ENCODE measurements at regions not wholly inside any gene's neighbourhood (a gene's known extent, or its start where the extent isn't known, plus 50 kb on each side); places are given as distances from the start of the nearest gene placed in this dataset.
"Not testable (repeated sequence)": the region's sequence is repeated elsewhere in the genome, so short reads cannot be mapped to it uniquely, and the experiment has no call there.

- DNase-seq (ENCODE audit: low read depth in 2 of 3, low spot score in 2 of 3) = no peak
Measured at GRCh38 chr15:57767481-57767880, 61.0 kb downstream of the POLR2M start.

- DNase-seq (ENCODE audit: low read depth in 2 of 3, low spot score in 2 of 3) = no peak
Measured at GRCh38 chr15:57769266-57769665, 62.8 kb downstream of the POLR2M start.

GRCh38 chr15:57770495-57770894, 64.0 kb downstream of the POLR2M start:
- DNase-seq (ENCODE audit: low read depth in 2 of 3, low spot score in 2 of 3) = no peak

GRCh38 chr15:57772223-57772957, 65.9 kb downstream of the POLR2M start:
- DNase-seq (ENCODE audit: low read depth in 2 of 3, low spot score in 2 of 3) = no peak

GRCh38 chr15:57773051-57773450, 66.5 kb downstream of the POLR2M start:
- no peak for DNase-seq (ENCODE audit: low read depth in 2 of 3, low spot score in 2 of 3)

GRCh38 chr15:57777003-57777402, 70.5 kb downstream of the POLR2M start:
- DNase-seq (ENCODE audit: low read depth in 2 of 3, low spot score in 2 of 3) = no peak

- no peak for DNase-seq (ENCODE audit: low read depth in 2 of 3, low spot score in 2 of 3)
Measured at GRCh38 chr15:57780471-57780870, 74.0 kb downstream of the POLR2M start.

GRCh38 chr15:57782731-57783130, 76.2 kb downstream of the POLR2M start:
- no peak for DNase-seq (ENCODE audit: low read depth in 2 of 3, low spot score in 2 of 3)

- no peak for DNase-seq (ENCODE audit: low read depth in 2 of 3, low spot score in 2 of 3)
Measured at GRCh38 chr15:57784081-57784511, 77.6 kb downstream of the POLR2M start.

GRCh38 chr15:57785039-57785438, 78.5 kb downstream of the POLR2M start:
- DNase-seq (ENCODE audit: low read depth in 2 of 3, low spot score in 2 of 3) = no peak

- DNase-seq (ENCODE audit: low read depth in 2 of 3, low spot score in 2 of 3) = no peak
Measured at GRCh38 chr15:57785959-57786358, 79.4 kb downstream of the POLR2M start.

GRCh38 chr15:57789225-57789624, 82.7 kb downstream of the POLR2M start:
- no peak for DNase-seq (ENCODE audit: low read depth in 2 of 3, low spot score in 2 of 3)

- no peak for DNase-seq (ENCODE audit: low read depth in 2 of 3, low spot score in 2 of 3)
Measured at GRCh38 chr15:57792724-57793449, 86.4 kb downstream of the POLR2M start.

- no peak for DNase-seq (ENCODE audit: low read depth in 2 of 3, low spot score in 2 of 3)
Measured at GRCh38 chr15:57795261-57795660, 88.7 kb downstream of the POLR2M start.

GRCh38 chr15:57796146-57796545, 89.6 kb downstream of the POLR2M start:
- DNase-seq (ENCODE audit: low read depth in 2 of 3, low spot score in 2 of 3) = no peak

- no peak for DNase-seq (ENCODE audit: low read depth in 2 of 3, low spot score in 2 of 3)
Measured at GRCh38 chr15:57797110-57797509, 90.6 kb downstream of the POLR2M start.

GRCh38 chr15:57797568-57798267, 91.2 kb downstream of the POLR2M start:
- DNase-seq (ENCODE audit: low read depth in 2 of 3, low spot score in 2 of 3) = no peak

GRCh38 chr15:57806003-57806402, 99.5 kb downstream of the POLR2M start:
- DNase-seq (ENCODE audit: low read depth in 2 of 3, low spot score in 2 of 3) = no peak

GRCh38 chr15:57809285-57809684, 102.8 kb downstream of the POLR2M start:
- not testable (repeated sequence) for DNase-seq (ENCODE audit: low read depth in 2 of 3, low spot score in 2 of 3)

GRCh38 chr15:57816599-57816998, 110.1 kb downstream of the POLR2M start:
- no peak for DNase-seq (ENCODE audit: low read depth in 2 of 3, low spot score in 2 of 3)

GRCh38 chr15:57819646-57820045, 113.1 kb downstream of the POLR2M start:
- no peak for DNase-seq (ENCODE audit: low read depth in 2 of 3, low spot score in 2 of 3)

- DNase-seq (ENCODE audit: low read depth in 2 of 3, low spot score in 2 of 3) = no peak
Measured at GRCh38 chr15:57820119-57820518, 113.6 kb downstream of the POLR2M start.

Data from activated CD8-positive, alpha-beta memory T cell treated with anti-CD3 and anti-CD28 coated beads for 48 hours (primary cell).